Neural cell (in vitro differentiated cells): ENCODE measurements at regions not wholly inside any gene's neighbourhood (a gene's known extent, or its start where the extent isn't known, plus 50 kb on each side); places are given as distances from the start of the nearest gene placed in this dataset.

ENCODE experiments used
- H2AFZ ChIP-seq: fragments of 200-600, 300-800 bp; sonication (generic), shearing (Covaris generic); 2 replicates; pipeline ENCODE4 v1.6.0; 2014; ENCODE audit warnings: low read depth, mild to moderate bottlenecking, antibody characterized with exemption, low read length, moderate library complexity
- H3F3A ChIP-seq: fragments of 200-600 bp; shearing (Covaris generic); 2 replicates; pipeline ENCODE4 v1.6.1; 2016; ENCODE audit warnings: mild to moderate bottlenecking, moderate library complexity, mixed read lengths, antibody characterized with exemption, low read length; ENCODE audit not compliant: insufficient read depth, poor library complexity, severe bottlenecking
- H3K27ac ChIP-seq: fragments of 200-600, 300-800 bp; sonication (generic), shearing (Covaris generic); 2 replicates; pipeline ENCODE4 v1.5.1; 2014; ENCODE audit warnings: mild to moderate bottlenecking, low read length, moderate library complexity
- H3K27me3 ChIP-seq: fragments of 300-800, 200-600 bp; sonication (generic), shearing (Covaris generic); 2 replicates; pipeline ENCODE4 v1.6.0; 2014; ENCODE audit warnings: mild to moderate bottlenecking, low read depth, low read length, moderate library complexity; ENCODE audit not compliant: insufficient read depth
- H3K36me3 ChIP-seq: fragments of 300-800, 200-600 bp; sonication (generic), shearing (Covaris generic); 2 replicates; pipeline ENCODE4 v1.5.1; 2014; ENCODE audit warnings: mild to moderate bottlenecking, antibody characterized with exemption, low read length, moderate library complexity; ENCODE audit not compliant: insufficient read depth
- H3K4me2 ChIP-seq: fragments of 300-800, 200-600 bp; sonication (generic), shearing (Covaris generic); 2 replicates; pipeline ENCODE4 v1.6.0; 2014; ENCODE audit warnings: mild to moderate bottlenecking, low read length
- H3K4me3 ChIP-seq: fragments of 300-800, 200-600 bp; sonication (generic), shearing (Covaris generic); 2 replicates; pipeline ENCODE4 v1.5.1; 2014; ENCODE audit warnings: mild to moderate bottlenecking, low read length, moderate library complexity
- H3K79me2 ChIP-seq: fragments of 200-600 bp; shearing (Covaris generic); replicated peaks from 2 replicates; pipeline ENCODE4 v1.6.0; 2014; ENCODE audit warnings: mild to moderate bottlenecking, low read length, moderate library complexity; ENCODE audit not compliant: insufficient read depth
- H3K9ac ChIP-seq: fragments of 300-800, 200-600 bp; sonication (generic), shearing (Covaris generic); 2 replicates; pipeline ENCODE4 v1.6.1; 2016; ENCODE audit warnings: mild to moderate bottlenecking, low read length, mixed read lengths
- H3K9me2 ChIP-seq: fragments of 200-600 bp; shearing (Covaris generic); 2 replicates; pipeline ENCODE4 v1.6.1; 2016; ENCODE audit warnings: mild to moderate bottlenecking, low read length, mixed read lengths; ENCODE audit not compliant: insufficient read depth
- H3K9me3 ChIP-seq: fragments of 200-600, 300-800 bp; sonication (generic), shearing (Covaris generic); 2 replicates; pipeline ENCODE4 v1.6.1; 2016; ENCODE audit warnings: mild to moderate bottlenecking, mixed run types, low read length, moderate library complexity, mixed read lengths
- H4K20me1 ChIP-seq: fragments of 200-600 bp; shearing (Covaris generic); 2 replicates; pipeline ENCODE4 v1.6.1; 2016; ENCODE audit warnings: mild to moderate bottlenecking, mixed run types; ENCODE audit not compliant: insufficient read depth
- EP300 ChIP-seq: fragments of 450-650 bp; conservative IDR thresholded peaks from 2 replicates; pipeline ENCODE4 v1.6.1; 2014; ENCODE audit warnings: antibody characterized with exemption, mild to moderate bottlenecking, moderate library complexity; ENCODE audit not compliant: poor library complexity, severe bottlenecking
- EZH2 ChIP-seq: fragments of 200-600, 300-800 bp; shearing (Covaris generic), sonication (generic); IDR thresholded peaks from 2 replicates; pipeline ENCODE4 v1.6.1; 2014; ENCODE audit warnings: antibody characterized with exemption, low read length, borderline replicate concordance, mild to moderate bottlenecking; ENCODE audit not compliant: insufficient read depth, poor library complexity, severe bottlenecking
- MXI1 ChIP-seq: fragments of 450-650 bp; conservative IDR thresholded peaks from 2 replicates; pipeline ENCODE4 v1.6.1; 2014; ENCODE audit warnings: antibody characterized with exemption, mild to moderate bottlenecking; ENCODE audit not compliant: poor library complexity, severe bottlenecking
- POLR2AphosphoS5 ChIP-seq: IDR thresholded peaks from 2 replicates; pipeline ENCODE4 v1.6.1; 2012
- RAD21 ChIP-seq: fragments of 450-650 bp; conservative IDR thresholded peaks from 2 replicates; pipeline ENCODE4 v1.6.1; 2014; ENCODE audit warnings: antibody characterized with exemption, mild to moderate bottlenecking, moderate library complexity
- SMC3 ChIP-seq: fragments of 450-650 bp; conservative IDR thresholded peaks from 2 replicates; pipeline ENCODE4 v1.6.1; 2014; ENCODE audit warnings: antibody characterized with exemption, mild to moderate bottlenecking, moderate library complexity; ENCODE audit not compliant: poor library complexity
- TAF1 ChIP-seq: IDR thresholded peaks from 2 replicates; pipeline ENCODE4 v1.6.1; 2012; ENCODE audit warnings: low read depth
- TF ChIP-seq, protein P1 (sequence below): fragments of 450-650 bp; IDR thresholded peaks from 2 replicates; pipeline ENCODE4 v1.5.1; 2014; ENCODE audit warnings: antibody characterized with exemption, mild to moderate bottlenecking, moderate library complexity; ENCODE audit not compliant: poor library complexity, severe bottlenecking
- TF ChIP-seq, protein P2 (sequence below): IDR thresholded peaks from 2 replicates; pipeline ENCODE4 v1.6.1; 2012; ENCODE audit warnings: borderline replicate concordance

DNA sequence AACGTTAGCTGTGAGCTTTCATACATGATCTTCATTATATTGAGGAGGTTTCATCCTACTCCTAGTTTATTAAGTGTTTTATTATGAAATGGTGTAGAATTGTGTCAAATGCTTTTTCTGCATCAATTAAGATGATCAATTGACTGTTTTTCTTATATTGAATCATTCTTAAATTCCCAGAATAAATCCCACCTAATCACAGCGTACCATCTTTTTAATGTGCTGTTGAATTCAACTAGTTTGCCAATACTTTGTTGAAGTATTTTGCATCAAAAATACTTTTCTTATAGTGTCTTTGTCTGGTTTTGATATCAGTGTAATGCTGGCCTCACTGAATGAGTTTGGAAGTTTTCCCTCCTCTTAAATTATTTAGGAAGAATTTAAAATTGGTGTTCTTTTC, 138.6 kb upstream of the SGCG start:
- Histone ChIP-seq H3K9me3 (no peaks in the 10 kb centered on the region), H3K27ac (no peak overlapping the region), H3K9me2 (no peaks in the 10 kb centered on the region), H3K9ac (no peak overlapping the region), H3K27me3 (no peaks in the 10 kb centered on the region), H3K79me2 (no peaks in the 10 kb centered on the region), H4K20me1 (no peaks in the 10 kb centered on the region), H3K4me2 (no peak overlapping the region), H2AFZ (no peak overlapping the region), H3K4me3 (no peak overlapping the region), H3F3A (no peaks in the 10 kb centered on the region), H3K36me3 (no peaks in the 10 kb centered on the region)
- TF ChIP-seq TAF1 (no peak), POLR2AphosphoS5 (no peak), SMC3 (no peak), EP300 (no peak), RAD21 (no peak), MXI1 (no peak), EZH2 (no peak)
- TF ChIP-seq, protein P1, sequence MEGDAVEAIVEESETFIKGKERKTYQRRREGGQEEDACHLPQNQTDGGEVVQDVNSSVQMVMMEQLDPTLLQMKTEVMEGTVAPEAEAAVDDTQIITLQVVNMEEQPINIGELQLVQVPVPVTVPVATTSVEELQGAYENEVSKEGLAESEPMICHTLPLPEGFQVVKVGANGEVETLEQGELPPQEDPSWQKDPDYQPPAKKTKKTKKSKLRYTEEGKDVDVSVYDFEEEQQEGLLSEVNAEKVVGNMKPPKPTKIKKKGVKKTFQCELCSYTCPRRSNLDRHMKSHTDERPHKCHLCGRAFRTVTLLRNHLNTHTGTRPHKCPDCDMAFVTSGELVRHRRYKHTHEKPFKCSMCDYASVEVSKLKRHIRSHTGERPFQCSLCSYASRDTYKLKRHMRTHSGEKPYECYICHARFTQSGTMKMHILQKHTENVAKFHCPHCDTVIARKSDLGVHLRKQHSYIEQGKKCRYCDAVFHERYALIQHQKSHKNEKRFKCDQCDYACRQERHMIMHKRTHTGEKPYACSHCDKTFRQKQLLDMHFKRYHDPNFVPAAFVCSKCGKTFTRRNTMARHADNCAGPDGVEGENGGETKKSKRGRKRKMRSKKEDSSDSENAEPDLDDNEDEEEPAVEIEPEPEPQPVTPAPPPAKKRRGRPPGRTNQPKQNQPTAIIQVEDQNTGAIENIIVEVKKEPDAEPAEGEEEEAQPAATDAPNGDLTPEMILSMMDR = no peak
- TF ChIP-seq, protein P2, sequence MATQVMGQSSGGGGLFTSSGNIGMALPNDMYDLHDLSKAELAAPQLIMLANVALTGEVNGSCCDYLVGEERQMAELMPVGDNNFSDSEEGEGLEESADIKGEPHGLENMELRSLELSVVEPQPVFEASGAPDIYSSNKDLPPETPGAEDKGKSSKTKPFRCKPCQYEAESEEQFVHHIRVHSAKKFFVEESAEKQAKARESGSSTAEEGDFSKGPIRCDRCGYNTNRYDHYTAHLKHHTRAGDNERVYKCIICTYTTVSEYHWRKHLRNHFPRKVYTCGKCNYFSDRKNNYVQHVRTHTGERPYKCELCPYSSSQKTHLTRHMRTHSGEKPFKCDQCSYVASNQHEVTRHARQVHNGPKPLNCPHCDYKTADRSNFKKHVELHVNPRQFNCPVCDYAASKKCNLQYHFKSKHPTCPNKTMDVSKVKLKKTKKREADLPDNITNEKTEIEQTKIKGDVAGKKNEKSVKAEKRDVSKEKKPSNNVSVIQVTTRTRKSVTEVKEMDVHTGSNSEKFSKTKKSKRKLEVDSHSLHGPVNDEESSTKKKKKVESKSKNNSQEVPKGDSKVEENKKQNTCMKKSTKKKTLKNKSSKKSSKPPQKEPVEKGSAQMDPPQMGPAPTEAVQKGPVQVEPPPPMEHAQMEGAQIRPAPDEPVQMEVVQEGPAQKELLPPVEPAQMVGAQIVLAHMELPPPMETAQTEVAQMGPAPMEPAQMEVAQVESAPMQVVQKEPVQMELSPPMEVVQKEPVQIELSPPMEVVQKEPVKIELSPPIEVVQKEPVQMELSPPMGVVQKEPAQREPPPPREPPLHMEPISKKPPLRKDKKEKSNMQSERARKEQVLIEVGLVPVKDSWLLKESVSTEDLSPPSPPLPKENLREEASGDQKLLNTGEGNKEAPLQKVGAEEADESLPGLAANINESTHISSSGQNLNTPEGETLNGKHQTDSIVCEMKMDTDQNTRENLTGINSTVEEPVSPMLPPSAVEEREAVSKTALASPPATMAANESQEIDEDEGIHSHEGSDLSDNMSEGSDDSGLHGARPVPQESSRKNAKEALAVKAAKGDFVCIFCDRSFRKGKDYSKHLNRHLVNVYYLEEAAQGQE = no peak

DNA sequence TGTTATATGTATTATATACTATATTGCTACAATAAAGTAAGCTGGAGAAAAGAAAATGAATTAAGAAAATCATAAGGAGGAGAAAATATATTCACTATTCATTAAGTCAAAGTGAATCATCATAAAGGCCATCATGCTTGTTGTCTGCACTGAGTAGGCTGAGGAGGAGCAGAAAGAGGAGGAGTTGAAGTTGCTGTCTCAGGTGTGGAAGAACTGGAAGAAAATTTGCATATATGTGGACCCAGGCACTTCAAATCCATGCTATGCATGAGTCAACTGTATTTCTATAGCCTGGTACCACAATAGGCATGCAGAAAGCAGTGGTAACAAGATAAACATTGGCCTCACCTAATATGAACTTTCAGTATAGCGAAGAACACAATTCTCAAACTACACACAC, 135.9 kb upstream of the SGCG start:
- no peaks in the 10 kb centered on the region for H3K27me3 ChIP-seq
- H2AFZ ChIP-seq = no peak overlapping the region
- no peaks in the 10 kb centered on the region for H3K36me3 ChIP-seq
- H4K20me1 ChIP-seq = no peaks in the 10 kb centered on the region
- H3K79me2 ChIP-seq = no peaks in the 10 kb centered on the region
- no peaks in the 10 kb centered on the region for H3K9me3 ChIP-seq
- no peak overlapping the region for H3K27ac ChIP-seq
- H3K9me2 ChIP-seq = no peaks in the 10 kb centered on the region
- H3K9ac ChIP-seq = no peak overlapping the region
- TF ChIP-seq, protein P1 = no peak
- TF ChIP-seq EZH2 (no peak), TAF1 (no peak), MXI1 (no peak), RAD21 (no peak), EP300 (no peak), POLR2AphosphoS5 (no peak), SMC3 (no peak)
- TF ChIP-seq, protein P2 = no peak
- H3K4me3 ChIP-seq = no peak overlapping the region
- no peaks in the 10 kb centered on the region for H3F3A ChIP-seq
- H3K4me2 ChIP-seq = no peak overlapping the region
